ENCODE measurements at regions not wholly inside any gene's neighbourhood (a gene's known extent, or its start where the extent isn't known, plus 50 kb on each side); places are given as distances from the start of the nearest gene placed in this dataset.

GRCh38 chr13:39910041-39910440 is 254.6 kb downstream of the COG6 start:
- H3K9me3 ChIP-seq (ENCODE audit: control insufficient read depth in 1 of 2, insufficient read depth in 1 of 2, low read length in 2 of 2), result no peaks in the 10 kb centered on the region
- Mint-ChIP-seq H3K9me3 (peaks cover 2% of the 10 kb centered on the region), H3K27me3 (no peaks in the 10 kb centered on the region), H3K27ac (no peak overlapping the region), H3K4me1 (ENCODE audit: low read depth) (no peaks in the 10 kb centered on the region), H3K4me3 (no peak overlapping the region), H3K36me3 (ENCODE audit: low read depth) (no peaks in the 10 kb centered on the region)
- H3K4me3 ChIP-seq (ENCODE audit: low read length), result no peak overlapping the region
- H3K27ac ChIP-seq (ENCODE audit: low read depth in 1 of 2, low read length in 2 of 2), result no peak overlapping the region
- no peaks in the 10 kb centered on the region for H3K36me3 ChIP-seq (ENCODE audit: insufficient read depth, low read length)
- H3K27me3 ChIP-seq (ENCODE audit: control insufficient read depth in 1 of 2, insufficient read depth in 2 of 2, low read length in 2 of 2), result no peaks in the 10 kb centered on the region
- TF ChIP-seq, protein P1, sequence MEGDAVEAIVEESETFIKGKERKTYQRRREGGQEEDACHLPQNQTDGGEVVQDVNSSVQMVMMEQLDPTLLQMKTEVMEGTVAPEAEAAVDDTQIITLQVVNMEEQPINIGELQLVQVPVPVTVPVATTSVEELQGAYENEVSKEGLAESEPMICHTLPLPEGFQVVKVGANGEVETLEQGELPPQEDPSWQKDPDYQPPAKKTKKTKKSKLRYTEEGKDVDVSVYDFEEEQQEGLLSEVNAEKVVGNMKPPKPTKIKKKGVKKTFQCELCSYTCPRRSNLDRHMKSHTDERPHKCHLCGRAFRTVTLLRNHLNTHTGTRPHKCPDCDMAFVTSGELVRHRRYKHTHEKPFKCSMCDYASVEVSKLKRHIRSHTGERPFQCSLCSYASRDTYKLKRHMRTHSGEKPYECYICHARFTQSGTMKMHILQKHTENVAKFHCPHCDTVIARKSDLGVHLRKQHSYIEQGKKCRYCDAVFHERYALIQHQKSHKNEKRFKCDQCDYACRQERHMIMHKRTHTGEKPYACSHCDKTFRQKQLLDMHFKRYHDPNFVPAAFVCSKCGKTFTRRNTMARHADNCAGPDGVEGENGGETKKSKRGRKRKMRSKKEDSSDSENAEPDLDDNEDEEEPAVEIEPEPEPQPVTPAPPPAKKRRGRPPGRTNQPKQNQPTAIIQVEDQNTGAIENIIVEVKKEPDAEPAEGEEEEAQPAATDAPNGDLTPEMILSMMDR (IDR thresholded peaks at IDR 0.05), result no peak
- ChIA-PET CTCF (no interaction called here), POLR2A (no interaction called here)
- intact Hi-C loops (cut with DNase I, micrococcal nuclease), result no loop called here
- H3K4me1 ChIP-seq (ENCODE audit: insufficient read depth, low read length), result no peaks in the 10 kb centered on the region
- DNase-seq (no peak), ATAC-seq (ENCODE audit: poor library complexity) (no peak)

- ChIA-PET POLR2A (no interaction called here), CTCF (interaction anchor here (1.1 kb wide), 1 partner anchor 32 kb away, joined by 4 read pairs; no protein-coding TSS in a partner anchor)
- Histone ChIP-seq H3K4me1 (ENCODE audit: insufficient read depth, low read length) (no peaks in the 10 kb centered on the region), H3K36me3 (ENCODE audit: insufficient read depth, low read length) (no peaks in the 10 kb centered on the region), H3K9me3 (ENCODE audit: control insufficient read depth in 1 of 2, insufficient read depth in 1 of 2, low read length in 2 of 2) (no peaks in the 10 kb centered on the region), H3K27ac (ENCODE audit: low read depth in 1 of 2, low read length in 2 of 2) (no peak overlapping the region), H3K4me3 (ENCODE audit: low read length) (no peak overlapping the region), H3K27me3 (ENCODE audit: control insufficient read depth in 1 of 2, insufficient read depth in 2 of 2, low read length in 2 of 2) (no peaks in the 10 kb centered on the region)
- no peak overlapping the region for H3K27ac Mint-ChIP-seq
- intact Hi-C loops (cut with DNase I, micrococcal nuclease), result no loop called here
- TF ChIP-seq, protein P1 (IDR thresholded peaks at IDR 0.05), result no peak
- ATAC-seq (ENCODE audit: poor library complexity) (no peak), DNase-seq (no peak)
- no peak overlapping the region for H3K4me3 Mint-ChIP-seq
- no peaks in the 10 kb centered on the region for H3K36me3 Mint-ChIP-seq (ENCODE audit: low read depth)
- no peaks in the 10 kb centered on the region for H3K4me1 Mint-ChIP-seq (ENCODE audit: low read depth)
- H3K9me3 Mint-ChIP-seq, result no peaks in the 10 kb centered on the region
- H3K27me3 Mint-ChIP-seq, result no peaks in the 10 kb centered on the region
These were observed 255.4 kb downstream of the COG6 start for GRCh38 chr13:39910833-39911232.

DNA sequence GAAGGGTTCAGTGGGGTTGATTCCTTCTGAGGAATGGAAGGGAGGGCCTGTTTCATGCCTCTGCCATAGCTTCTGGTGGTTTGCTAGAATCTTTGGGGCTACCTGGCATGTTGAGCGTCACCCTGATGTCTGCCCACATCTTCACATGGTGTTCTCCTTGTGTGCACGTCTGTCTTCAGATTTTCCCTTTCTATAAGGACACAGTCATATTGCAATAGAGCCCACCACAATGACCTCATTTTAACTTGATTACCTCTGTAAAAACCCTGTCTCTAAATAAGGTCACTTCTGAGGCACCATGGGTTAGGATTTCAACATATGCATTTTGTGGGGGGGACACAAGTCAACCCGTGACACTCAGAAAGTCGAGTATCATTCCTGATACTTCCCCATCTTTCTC is 257.9 kb downstream of the COG6 start:
- intact Hi-C loops (cut with DNase I, micrococcal nuclease), result no loop called here
- Histone ChIP-seq H3K4me3 (ENCODE audit: low read length) (no peak overlapping the region), H3K36me3 (ENCODE audit: insufficient read depth, low read length) (no peaks in the 10 kb centered on the region), H3K27me3 (ENCODE audit: control insufficient read depth in 1 of 2, insufficient read depth in 2 of 2, low read length in 2 of 2) (no peaks in the 10 kb centered on the region), H3K27ac (ENCODE audit: low read depth in 1 of 2, low read length in 2 of 2) (no peak overlapping the region), H3K4me1 (ENCODE audit: insufficient read depth, low read length) (no peaks in the 10 kb centered on the region), H3K9me3 (ENCODE audit: control insufficient read depth in 1 of 2, insufficient read depth in 1 of 2, low read length in 2 of 2) (no peaks in the 10 kb centered on the region)
- POLR2A ChIA-PET, result no interaction called here
- DNase-seq (no peak), ATAC-seq (ENCODE audit: poor library complexity) (no peak)
- TF ChIP-seq, protein P1 (IDR thresholded peaks at IDR 0.05), result no peak
- no peaks in the 10 kb centered on the region for H3K36me3 Mint-ChIP-seq (ENCODE audit: low read depth)
- no peaks in the 10 kb centered on the region for H3K4me1 Mint-ChIP-seq (ENCODE audit: low read depth)
- no peak overlapping the region for H3K27ac Mint-ChIP-seq
- H3K9me3 Mint-ChIP-seq, result no peaks in the 10 kb centered on the region
- no peaks in the 10 kb centered on the region for H3K27me3 Mint-ChIP-seq
- no peak overlapping the region for H3K4me3 Mint-ChIP-seq
- CTCF ChIA-PET, result no interaction called here
